Vagina (tissue), 2 donors: ENCODE measurements at regions not wholly inside any gene's neighbourhood (a gene's known extent, or its start where the extent isn't known, plus 50 kb on each side); places are given as distances from the start of the nearest gene placed in this dataset.
"Not testable (repeated sequence)": the region's sequence is repeated elsewhere in the genome, so short reads cannot be mapped to it uniquely, and the experiment has no call there.

Source experiments
- DNase-seq, 2 donors: peaks; one replicate each; pipeline ENCODE4 v3.0.0-alpha.2; 2017; ENCODE audit errors: extremely low spot score in 2 of 2
- H3K27ac ChIP-seq: fragments of 200-600 bp; sonication (generic); one replicate; pipeline ENCODE4 v1.5.1; 2019
- H3K27me3 ChIP-seq: fragments of 200-600 bp; sonication (generic); one replicate; pipeline ENCODE4 v1.5.1; 2019
- H3K36me3 ChIP-seq, 2 donors: fragments of 200-600 bp; sonication (generic); one replicate each; pipeline ENCODE4 v1.5.1; 2017 to 2019
- H3K4me1 ChIP-seq: fragments of 200-600 bp; sonication (generic); one replicate; pipeline ENCODE4 v1.5.1; 2019
- H3K4me3 ChIP-seq, 2 donors: fragments of 200-600 bp; sonication (generic); 1 replicate in 1 of 2; 2 replicates in 1 of 2; pipeline ENCODE4 v1.5.1; 2016 to 2019
- H3K9me3 ChIP-seq: fragments of 200-600 bp; sonication (generic); one replicate; pipeline ENCODE4 v1.5.1; 2019
- POLR2A ChIP-seq, 2 donors: fragments of 450-650 bp; IDR thresholded peaks; one replicate each; pipeline ENCODE4 v1.6.1; 2017; ENCODE audit warnings: antibody characterized with exemption in 2 of 2, mild to moderate bottlenecking in 2 of 2, moderate library complexity in 2 of 2
- POLR2AphosphoS5 ChIP-seq, 2 donors: sonication (generic); formaldehyde crosslinking; IDR thresholded peaks; one replicate each; pipeline ENCODE4 v1.9.0; 2017; ENCODE audit warnings: antibody characterized with exemption in 2 of 2, mild to moderate bottlenecking in 2 of 2, low read depth in 1 of 2; ENCODE audit not compliant: insufficient read depth in 1 of 2
- intact Hi-C: fragments of 100-400 bp; cut with DNase I; formaldehyde crosslinking; loops from one replicate; pipeline ENCODE4 v1.15.1; 2023
- TF ChIP-seq, protein P1 (sequence below), 3 experiments: fragments of 450-650 bp in 2 of 3; fragments of 200-600 bp in 1 of 3; sonication (generic) in 1 of 3; IDR thresholded peaks; one replicate each; pipeline ENCODE4 v1.5.1; 2017 to 2019; ENCODE audit warnings: antibody characterized with exemption in 3 of 3, mild to moderate bottlenecking in 2 of 3, moderate library complexity in 2 of 3

GRCh38 chr2:109053716-109054115 is 64.7 kb upstream of the EDAR start:
- intact Hi-C loops = no loop called here
- H3K4me3 ChIP-seq = no peak overlapping the region
- TF ChIP-seq POLR2A (IDR thresholded peaks at IDR 0.05) (no peak), POLR2AphosphoS5 (IDR thresholded peaks at IDR 0.05; ENCODE audit: insufficient read depth in 1 of 2, low read depth in 1 of 2) (no peak)
- TF ChIP-seq, protein P1, sequence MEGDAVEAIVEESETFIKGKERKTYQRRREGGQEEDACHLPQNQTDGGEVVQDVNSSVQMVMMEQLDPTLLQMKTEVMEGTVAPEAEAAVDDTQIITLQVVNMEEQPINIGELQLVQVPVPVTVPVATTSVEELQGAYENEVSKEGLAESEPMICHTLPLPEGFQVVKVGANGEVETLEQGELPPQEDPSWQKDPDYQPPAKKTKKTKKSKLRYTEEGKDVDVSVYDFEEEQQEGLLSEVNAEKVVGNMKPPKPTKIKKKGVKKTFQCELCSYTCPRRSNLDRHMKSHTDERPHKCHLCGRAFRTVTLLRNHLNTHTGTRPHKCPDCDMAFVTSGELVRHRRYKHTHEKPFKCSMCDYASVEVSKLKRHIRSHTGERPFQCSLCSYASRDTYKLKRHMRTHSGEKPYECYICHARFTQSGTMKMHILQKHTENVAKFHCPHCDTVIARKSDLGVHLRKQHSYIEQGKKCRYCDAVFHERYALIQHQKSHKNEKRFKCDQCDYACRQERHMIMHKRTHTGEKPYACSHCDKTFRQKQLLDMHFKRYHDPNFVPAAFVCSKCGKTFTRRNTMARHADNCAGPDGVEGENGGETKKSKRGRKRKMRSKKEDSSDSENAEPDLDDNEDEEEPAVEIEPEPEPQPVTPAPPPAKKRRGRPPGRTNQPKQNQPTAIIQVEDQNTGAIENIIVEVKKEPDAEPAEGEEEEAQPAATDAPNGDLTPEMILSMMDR (IDR thresholded peaks at IDR 0.05) = no peak
- no peaks in the 10 kb centered on the region for H3K27me3 ChIP-seq
- DNase-seq = no peak
- no peaks in the 10 kb centered on the region for H3K36me3 ChIP-seq
- no peaks in the 10 kb centered on the region for H3K9me3 ChIP-seq
- no peaks in the 10 kb centered on the region for H3K4me1 ChIP-seq
- no peak overlapping the region for H3K27ac ChIP-seq

DNA sequence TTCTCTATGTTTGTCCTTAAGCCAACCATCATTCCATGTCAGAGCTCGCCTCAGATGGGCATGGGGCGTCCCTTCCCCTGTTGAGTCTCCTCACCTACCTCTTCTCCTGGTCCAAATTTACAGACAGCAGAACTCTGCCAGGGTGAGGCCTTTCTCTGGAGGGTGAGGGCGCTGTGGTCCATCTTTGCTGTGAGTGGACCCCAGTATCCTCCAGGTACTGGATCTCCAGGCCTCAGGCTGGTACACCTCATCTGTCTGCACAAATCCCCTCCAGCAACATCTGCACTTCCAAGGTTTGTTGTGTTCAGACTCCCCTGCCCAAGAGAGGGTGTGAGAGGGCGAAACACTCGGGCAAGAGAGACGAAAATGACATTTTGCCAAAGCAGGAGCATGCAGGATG is 63.9 kb upstream of the EDAR start:
- no peaks in the 10 kb centered on the region for H3K9me3 ChIP-seq
- no peaks in the 10 kb centered on the region for H3K4me1 ChIP-seq
- no peaks in the 10 kb centered on the region for H3K27me3 ChIP-seq
- intact Hi-C loops = no loop called here
- H3K36me3 ChIP-seq = no peaks in the 10 kb centered on the region
- TF ChIP-seq POLR2A (IDR thresholded peaks at IDR 0.05) (no peak), POLR2AphosphoS5 (IDR thresholded peaks at IDR 0.05; ENCODE audit: insufficient read depth in 1 of 2, low read depth in 1 of 2) (no peak)
- TF ChIP-seq, protein P1 (IDR thresholded peaks at IDR 0.05) = no peak
- DNase-seq = no peak
- H3K27ac ChIP-seq = no peak overlapping the region
- H3K4me3 ChIP-seq = no peak overlapping the region

- H3K4me1 ChIP-seq = no peaks in the 10 kb centered on the region
- no peak for DNase-seq
- intact Hi-C loops = no loop called here
- H3K4me3 ChIP-seq = no peak overlapping the region
- no peaks in the 10 kb centered on the region for H3K9me3 ChIP-seq
- no peaks in the 10 kb centered on the region for H3K27me3 ChIP-seq
- TF ChIP-seq POLR2A (IDR thresholded peaks at IDR 0.05) (no peak), POLR2AphosphoS5 (IDR thresholded peaks at IDR 0.05; ENCODE audit: insufficient read depth in 1 of 2, low read depth in 1 of 2) (no peak)
- TF ChIP-seq, protein P1 (IDR thresholded peaks at IDR 0.05) = no peak
- no peak overlapping the region for H3K27ac ChIP-seq
- no peaks in the 10 kb centered on the region for H3K36me3 ChIP-seq
Measured at GRCh38 chr2:109049022-109049421, 60.0 kb upstream of the EDAR start.

- H3K4me1 ChIP-seq = no peaks in the 10 kb centered on the region
- no peak for DNase-seq
- TF ChIP-seq, protein P1 (IDR thresholded peaks at IDR 0.05) = no peak
- TF ChIP-seq POLR2AphosphoS5 (IDR thresholded peaks at IDR 0.05; ENCODE audit: insufficient read depth in 1 of 2, low read depth in 1 of 2) (no peak), POLR2A (IDR thresholded peaks at IDR 0.05) (no peak)
- no peaks in the 10 kb centered on the region for H3K9me3 ChIP-seq
- intact Hi-C loops = no loop called here
- no peak overlapping the region for H3K27ac ChIP-seq
- no peaks in the 10 kb centered on the region for H3K36me3 ChIP-seq
- no peak overlapping the region for H3K4me3 ChIP-seq
- no peaks in the 10 kb centered on the region for H3K27me3 ChIP-seq
Measured at GRCh38 chr2:109048163-109048562, 59.1 kb upstream of the EDAR start.

DNA sequence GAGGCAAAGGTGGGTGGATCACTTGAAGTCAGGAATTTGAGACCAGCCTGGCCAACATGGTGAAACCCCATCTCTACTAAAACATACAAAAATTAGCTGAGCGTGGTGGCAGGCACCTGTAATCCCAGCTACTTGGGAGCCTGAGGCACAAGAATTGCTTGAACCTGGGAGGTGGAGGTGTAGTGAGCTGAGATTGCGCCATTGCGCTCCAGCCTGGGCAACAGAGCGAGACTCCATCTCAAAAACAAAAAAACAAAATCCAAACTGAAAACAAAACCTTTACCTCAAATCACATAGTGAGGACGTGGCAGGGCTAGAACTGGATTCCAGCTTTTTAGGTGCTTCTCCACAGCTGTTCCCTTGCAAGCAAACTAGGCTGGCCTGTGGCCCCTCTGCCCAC is 58.5 kb upstream of the EDAR start:
- H3K27ac ChIP-seq, H3K27me3 ChIP-seq, H3K4me1 ChIP-seq, intact Hi-C loops, H3K4me3 ChIP-seq, H3K36me3 ChIP-seq, H3K9me3 ChIP-seq, DNase-seq: not testable (repeated sequence)
